ENCODE measurements at regions not wholly inside any gene's neighbourhood (a gene's known extent, or its start where the extent isn't known, plus 50 kb on each side); places are given as distances from the start of the nearest gene placed in this dataset.

DNA sequence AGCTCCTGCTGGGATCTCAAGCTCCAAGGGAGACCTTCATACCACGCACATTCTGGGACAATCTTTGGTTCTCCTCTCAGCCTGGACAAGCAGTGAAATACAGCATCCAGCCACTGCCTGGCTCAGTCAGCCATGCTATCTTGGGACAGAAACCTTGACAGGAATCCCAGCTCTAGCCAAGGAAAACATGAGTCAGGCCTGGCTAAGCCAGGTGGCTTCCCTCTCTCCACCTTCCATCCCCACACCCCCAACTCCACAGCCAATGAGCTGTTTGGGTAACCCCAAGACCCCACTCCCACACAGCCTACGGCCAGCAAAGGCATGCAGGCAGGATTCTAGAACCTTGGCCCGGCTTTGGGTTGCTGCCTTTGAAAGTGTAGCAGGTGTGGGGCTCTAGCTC is 64.9 kb downstream of the MCFD2 start:
- no peak for DNase-seq (ENCODE audit: low spot score)
- ATAC-seq = no peak

DNA sequence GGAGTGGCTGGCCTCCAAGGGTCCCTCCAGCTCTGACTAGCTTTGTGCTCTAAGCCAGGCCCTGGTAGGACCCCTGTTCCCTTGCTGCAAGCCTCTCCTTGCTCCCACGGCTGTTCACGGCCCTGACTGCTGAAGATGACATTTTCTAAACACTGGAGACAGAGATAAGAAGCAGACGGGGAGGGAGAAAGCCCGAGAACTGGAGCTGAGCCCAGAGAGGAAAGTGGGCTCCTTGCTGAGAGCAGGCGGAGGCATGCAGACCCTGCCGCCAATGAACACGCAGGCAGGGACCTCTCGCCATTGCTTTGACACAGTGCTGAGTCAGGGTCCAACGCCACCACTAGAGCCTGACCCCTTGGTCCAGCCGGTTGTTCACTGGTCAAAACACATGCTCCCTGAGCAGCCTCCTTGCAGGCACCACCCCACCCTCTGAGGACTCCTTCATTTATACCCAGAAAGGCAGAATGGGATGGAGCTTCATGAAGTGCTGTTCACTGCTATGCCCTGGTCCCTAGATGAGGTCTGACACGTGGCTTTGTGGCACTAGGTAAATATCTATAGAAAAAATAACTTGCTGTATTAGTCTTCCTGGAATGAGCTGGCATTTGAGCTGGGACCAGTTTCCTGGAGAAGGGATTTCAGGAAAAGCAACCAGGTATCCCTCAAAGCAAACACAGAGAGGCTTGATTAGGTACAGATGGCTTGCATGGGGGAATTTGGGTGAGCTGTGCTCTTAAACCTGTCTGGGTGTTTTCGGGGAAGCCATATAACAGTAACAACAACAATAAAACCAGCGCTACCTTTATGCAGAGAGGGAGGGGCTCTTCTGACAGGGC is 65.7 kb downstream of the MCFD2 start:
- no peak for ATAC-seq
- DNase-seq (ENCODE audit: low spot score) = no peak

DNA sequence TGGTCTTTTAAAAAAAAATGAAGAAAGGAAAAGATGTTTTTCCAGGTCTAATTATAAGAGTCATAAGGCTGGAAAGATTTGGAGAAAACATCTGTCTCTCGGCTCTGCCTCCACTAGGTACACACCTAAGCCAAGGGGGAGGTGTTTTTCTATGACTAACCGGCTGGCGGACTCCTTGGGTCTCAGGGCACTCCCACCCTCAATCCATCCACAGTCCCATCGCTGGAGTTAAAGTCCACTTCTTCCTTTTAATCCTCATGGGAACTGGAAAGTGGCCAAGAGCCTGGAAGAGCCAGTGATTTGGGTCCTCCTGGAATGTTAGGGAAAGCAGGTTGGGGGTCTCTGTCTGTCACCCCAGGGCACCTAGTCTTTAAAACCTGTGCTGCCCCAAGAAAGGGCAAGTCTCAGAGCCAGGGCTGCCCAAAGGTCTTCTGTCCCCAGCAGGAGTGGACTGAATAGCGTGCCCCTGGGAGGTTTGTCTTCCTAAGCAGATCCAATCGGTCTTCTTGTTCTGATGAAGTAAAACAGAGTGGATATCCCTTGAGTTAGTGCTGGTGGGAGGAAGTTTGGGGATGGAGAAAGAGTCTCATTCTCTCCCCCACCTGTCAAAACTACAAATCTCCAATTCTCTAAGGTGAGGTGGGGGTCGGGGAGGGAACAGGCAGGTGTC is 66.4 kb downstream of the MCFD2 start:
- DNase-seq (ENCODE audit: low spot score) (no peak), ATAC-seq (no peak)

DNA sequence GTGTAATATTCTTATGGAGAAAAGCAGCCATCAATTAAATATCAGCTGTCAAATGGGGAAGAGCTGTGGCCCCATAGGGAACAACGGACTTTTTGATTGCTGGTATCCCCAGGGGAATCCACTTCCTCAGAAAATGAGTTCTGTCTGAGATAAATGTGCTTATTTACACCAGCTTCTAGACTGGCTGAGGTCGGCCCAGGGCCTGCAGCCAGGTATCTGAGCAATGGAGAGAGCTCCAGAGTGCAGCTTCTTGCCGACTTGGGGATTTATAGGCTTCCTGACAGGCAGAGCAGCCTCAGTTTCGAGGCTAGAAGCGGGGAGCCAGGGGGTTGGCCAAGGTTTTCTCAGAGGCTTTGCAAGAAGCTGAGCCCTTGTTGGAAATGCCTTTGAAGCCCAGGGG is 67.2 kb downstream of the MCFD2 start:
- no peak for DNase-seq (ENCODE audit: low spot score)
- ATAC-seq = no peak

DNA sequence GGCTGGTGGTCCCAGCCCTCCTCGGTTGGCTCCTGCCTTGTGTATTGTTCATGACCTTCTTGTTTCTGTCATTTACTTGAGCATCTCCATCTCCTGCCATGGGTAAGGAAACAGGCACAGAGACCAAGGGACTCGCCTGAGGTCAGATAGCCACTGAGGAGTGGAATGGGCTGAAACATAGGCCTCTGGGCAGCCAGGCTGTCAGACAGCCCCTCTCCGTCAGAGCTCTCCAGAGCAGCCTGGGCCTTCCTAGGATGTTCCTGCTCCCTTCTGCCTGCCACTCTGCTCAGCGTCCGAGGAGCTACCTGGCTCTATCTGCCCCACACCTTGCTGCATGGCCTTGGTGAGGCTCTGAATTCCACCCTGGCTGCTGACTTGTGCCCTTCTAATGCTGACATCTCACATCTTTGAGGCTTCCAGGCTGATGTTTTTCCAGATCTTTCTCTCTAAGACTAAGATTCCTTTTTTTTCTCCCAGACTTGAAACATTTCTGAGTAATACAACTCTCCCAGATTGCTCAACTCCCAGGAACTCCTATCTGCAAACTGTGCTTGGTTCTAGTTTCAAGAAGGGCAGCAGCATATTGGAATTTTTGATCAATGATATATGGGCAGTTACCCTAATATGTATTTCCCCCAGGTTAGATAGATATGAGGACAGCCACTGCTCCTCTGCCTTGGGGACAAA is 67.7 kb downstream of the MCFD2 start:
- ATAC-seq = peak; percentile 2
- no peak for DNase-seq (ENCODE audit: low spot score)

DNA sequence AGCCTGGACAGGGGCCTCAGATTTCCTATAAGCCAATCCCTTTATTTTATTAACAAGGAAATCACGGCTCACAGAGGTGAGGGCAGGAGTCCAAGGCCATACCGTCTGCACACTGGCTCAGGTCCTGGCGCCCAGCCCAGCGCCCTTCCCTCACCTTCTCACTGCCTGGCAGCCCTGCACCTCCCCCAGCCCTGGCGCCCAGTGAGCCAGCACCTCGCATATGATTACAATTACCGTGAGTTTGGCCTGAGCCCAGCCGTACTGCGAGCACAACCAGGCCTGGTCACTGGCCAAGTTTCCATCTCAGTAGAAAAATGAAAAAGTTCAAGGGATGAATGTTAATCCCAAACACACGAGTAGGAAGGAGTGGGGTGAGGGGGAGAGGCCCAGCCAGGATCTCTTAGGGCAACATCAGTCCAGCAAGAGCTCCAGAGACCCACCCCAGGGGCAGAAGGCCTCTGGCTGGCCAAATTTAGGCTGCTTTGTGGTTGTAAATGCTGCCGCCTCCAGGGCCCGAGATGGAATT is 68.4 kb downstream of the MCFD2 start:
- DNase-seq (ENCODE audit: low spot score) (peak; percentile 95), ATAC-seq (peak; percentile 87)

DNA sequence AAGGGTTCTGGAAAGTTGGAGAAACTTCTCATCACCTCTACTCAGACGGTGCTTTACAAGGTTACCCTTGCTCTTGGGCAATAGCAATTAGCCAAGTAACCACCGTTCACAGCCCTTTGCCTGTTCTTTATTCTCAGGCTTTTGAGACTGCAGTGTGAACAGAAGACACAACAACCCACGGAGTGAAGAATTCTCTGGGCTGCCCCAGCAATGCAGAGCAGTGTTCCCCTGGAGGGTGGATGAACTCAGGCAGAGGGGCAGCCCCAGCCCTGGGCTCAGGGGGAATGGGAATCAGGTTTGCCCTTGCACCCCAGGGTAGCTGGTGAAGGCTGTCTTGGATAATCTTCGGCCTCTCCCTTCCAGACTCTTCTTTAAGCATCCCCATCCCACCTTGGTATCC is 69.1 kb downstream of the MCFD2 start:
- peak; percentile 6 for ATAC-seq
- no peak for DNase-seq (ENCODE audit: low spot score)

DNA sequence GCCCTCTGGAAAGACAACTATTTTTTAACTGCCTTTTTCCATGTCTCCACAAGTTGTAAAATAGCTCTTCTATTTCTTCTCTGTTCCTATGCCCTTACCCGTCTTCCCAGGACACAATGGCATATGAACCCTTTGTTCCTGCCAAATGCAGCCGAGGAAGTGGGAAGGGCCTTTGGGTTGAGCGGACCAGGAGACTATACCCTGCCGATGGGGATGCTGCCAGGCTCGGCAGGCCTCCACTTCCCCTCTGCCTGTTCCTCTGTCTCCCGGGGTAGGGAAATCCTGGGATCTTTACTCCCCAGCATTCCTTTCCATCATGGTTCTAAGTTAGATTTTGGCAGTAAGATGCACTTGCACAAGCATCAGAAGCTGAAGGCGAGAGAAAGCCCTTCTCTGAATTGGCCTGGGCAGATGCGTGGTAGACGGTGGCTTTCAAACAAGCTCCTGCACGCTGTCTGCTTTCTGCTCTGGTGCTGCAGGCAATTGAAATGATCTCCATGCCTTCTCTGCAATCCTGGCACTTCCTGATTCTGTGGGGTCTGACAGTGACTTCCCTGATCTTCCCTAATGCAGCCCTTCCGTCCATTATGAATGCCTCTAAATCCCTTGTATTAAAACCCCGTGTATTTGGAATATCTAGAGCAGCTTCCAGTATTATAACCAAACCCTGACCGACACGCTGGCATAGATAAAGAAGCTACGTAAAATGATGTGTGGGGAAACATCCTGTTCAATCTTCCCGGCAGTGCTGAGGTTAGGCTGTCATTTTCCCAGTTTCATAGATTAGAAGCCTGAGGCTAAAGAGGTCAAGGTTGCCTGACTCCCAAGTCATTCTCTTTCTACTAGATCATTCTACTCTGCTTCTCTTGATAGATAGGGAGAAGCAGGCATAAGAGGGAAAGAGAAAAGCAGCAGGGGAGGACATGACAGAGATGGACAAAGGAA is 69.8 kb downstream of the MCFD2 start:
- DNase-seq (ENCODE audit: low spot score) (no peak), ATAC-seq (no peak)

DNA sequence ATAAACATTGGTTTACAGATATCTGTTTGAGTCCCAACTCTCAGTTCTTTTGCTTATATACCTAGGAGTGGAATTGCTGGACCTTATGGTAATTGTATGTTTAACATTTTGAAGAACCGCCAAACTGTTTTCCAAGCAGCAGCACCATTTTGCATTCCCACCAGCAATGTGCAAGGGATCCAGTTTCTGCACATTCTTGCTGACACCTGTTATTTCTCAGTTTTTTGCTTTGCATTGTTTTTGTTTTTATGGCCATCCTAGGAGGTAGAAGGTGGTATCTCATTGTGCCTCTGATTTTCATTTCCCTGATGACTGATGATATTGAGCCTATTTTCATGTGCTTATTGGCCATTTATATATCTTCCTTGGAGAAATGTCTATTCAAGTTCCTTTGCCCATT is 71.2 kb downstream of the MCFD2 start:
- no peak for ATAC-seq

DNA sequence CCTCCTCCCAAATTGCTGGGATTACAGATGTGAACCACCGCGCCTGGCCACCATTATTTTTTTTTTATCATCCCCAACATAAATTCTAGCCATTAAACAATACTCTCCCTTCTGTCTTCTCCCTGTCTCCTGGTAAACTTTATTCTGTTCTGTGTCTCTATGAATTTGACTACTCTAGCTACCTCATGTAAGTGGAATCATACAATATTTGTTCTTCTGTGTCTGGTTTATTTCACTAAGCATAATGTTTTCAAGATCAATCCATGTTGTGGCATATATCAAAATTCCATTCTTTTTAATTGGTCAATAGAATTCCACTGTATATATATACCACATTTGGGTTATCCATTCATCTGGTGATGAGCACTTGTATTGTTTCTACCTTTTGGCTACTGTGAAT is 71.6 kb downstream of the MCFD2 start:
- ATAC-seq = no peak
- no peak for DNase-seq (ENCODE audit: low spot score)

More for the DNA sequence above, 71.2 kb downstream of the MCFD2 start:
- DNase-seq (ENCODE audit: low spot score) = no peak

DNA sequence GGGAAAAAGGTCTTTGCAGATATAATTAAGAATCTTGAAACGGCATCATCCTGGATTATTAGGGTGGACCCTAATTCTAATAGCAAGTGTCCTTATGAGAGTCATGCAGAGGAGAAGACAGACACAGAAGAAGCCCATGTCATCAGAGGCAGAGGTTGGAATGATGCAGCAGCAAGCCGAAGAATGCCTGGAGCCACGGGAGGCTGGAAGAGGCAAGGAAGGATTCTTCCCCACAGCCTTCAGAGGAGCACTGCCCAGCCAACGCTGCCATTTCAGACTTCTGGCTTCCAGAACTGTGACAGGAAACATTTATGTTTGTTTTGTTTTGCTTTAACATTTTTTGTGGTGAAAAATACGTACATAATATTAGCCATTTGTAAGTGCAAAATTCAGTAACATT is 72.3 kb downstream of the MCFD2 start:
- ATAC-seq (no peak), DNase-seq (ENCODE audit: low spot score) (no peak)

DNA sequence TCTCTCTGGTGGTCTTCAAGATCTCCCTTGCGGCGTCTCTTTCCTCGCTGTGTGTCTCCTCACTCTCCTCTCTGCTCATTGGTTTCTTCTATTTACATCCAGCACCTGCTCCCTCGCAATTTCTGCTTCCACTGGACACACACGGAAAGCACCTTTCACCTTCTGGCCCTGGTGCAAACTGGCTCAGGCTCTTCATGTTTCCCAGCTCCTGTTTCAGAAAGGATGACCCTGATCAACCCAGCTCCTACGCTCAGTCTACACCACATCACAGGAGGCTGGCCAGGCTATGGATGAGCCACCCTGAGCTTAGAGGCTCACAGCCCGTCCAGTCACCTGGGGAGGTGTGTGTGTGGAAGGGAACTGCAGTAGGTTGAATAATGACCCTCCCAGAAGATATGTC is 72.7 kb downstream of the MCFD2 start:
- ATAC-seq = peak; percentile 50
- DNase-seq (ENCODE audit: low spot score) = no peak

DNA sequence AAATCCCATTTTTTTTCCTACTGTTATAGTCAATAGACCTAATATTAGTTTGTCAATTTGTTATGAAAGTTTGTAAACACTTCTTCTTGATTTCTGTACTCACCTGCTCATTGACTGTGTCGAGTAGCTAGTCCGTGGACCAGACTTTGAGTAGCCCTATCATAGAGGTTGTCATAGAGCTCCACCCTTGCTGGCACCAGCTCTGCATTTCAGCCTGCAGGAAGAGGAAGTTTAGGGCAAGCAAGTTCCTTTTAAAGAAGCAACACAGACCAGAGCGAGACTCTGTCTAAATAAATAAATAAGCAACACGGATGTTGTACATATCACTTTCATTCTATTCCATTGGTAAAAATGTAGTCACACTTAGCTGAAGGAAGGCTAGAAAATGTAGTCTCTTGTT is 74.0 kb downstream of the MCFD2 start:
- peak; percentile 33 for ATAC-seq

DNA sequence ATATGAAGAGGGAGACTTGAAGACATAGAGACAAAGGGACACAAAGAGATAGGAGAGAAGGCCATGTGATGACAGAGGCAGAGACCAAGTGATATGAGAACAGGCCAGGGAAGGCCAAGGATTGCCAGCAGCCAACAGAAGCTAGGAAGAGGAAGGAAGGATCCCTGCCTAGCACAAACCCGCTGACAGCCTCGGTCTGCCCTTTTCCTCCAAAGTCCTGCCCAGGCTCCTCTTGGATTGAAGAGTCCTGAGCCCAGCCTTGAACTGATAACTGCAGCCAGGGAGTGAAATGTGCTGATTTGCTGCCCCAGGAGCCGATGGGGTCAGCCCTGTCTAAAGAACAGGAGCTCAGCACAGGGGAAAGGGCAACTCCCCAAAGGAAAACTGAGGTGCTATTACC is 76.6 kb downstream of the MCFD2 start:
- no peak for DNase-seq (ENCODE audit: low spot score)
- ATAC-seq = no peak

More for the DNA sequence above, 74.0 kb downstream of the MCFD2 start:
- DNase-seq (ENCODE audit: low spot score) = no peak

DNA sequence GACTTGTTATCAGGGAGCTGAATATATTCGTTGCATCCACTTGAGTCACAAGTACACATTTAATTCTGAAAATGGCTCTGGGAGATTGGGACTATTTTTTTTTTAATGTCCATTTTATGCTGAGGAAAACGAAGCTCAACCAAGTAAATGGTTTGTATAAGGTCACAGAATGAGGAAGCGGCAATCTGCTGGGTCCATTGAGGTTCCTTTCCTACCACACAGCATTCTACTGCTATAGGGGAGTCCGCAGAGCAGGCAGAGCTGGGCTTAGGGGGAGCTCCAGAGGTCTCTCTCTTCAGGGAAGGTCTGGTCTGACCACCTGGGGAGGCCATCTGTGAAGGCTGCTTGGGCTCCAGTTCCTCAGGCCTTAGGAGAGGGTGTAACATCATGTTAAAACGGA is 77.9 kb downstream of the MCFD2 start:
- ATAC-seq (no peak), DNase-seq (ENCODE audit: low spot score) (no peak)

DNA sequence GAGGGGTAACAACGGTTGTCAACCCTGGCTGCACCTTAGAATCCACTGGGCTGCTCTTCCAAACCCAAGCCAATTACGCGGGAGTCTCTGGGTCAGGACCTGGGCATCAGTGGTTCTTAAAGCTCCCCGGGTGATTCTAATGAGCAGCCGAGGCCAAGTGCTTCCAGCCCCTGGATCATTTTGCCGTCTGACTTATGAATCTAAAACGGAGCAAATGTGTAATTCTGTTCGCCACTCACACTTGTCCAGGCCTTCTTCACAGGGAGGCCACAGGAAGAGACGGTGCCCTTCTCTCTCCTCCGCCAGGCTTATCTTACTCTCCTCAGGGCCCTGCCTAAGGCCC is 78.5 kb downstream of the MCFD2 start:
- no peak for DNase-seq (ENCODE audit: low spot score)
- ATAC-seq = no peak

DNA sequence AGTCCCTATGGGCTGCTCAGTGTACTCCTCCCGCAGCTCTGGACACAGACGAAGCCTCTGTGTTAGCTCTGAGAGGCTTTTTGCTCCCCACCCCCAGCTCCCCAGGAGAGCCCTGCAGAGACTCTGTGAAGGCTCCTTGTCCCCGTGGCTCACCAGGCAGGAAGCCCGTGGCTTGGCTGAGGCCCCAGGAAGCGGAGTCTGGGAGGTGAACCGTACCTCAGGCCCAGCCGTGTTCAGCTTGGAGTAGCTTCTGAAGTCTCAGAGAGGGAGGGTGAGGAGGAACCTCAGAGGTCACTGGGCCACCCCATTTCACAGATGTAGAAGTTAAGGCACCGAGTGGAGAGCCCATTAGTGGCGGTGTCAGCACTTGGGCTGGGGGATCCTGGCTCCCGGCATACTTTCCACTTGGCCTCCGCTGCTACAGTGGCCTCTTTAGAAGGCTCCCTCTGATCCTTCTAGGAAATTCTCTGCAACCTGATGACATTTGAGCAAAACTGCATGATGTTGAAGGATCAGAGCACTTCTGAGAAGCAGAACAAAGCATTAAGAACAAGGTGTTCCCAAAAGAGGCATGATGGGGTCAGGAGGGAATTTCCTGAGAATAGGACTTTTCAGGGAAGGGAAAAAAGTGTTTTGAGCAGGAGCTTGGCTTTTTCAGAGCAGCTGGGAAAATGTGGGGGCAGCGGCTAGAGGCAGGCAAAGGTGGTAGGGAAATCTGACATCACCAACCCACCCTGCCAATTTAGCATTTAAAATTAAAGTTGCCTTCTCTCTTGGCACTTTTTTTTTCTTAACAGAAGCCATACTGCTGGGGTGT is 79.1 kb downstream of the MCFD2 start:
- ATAC-seq = no peak
- no peak for DNase-seq (ENCODE audit: low spot score)

DNA sequence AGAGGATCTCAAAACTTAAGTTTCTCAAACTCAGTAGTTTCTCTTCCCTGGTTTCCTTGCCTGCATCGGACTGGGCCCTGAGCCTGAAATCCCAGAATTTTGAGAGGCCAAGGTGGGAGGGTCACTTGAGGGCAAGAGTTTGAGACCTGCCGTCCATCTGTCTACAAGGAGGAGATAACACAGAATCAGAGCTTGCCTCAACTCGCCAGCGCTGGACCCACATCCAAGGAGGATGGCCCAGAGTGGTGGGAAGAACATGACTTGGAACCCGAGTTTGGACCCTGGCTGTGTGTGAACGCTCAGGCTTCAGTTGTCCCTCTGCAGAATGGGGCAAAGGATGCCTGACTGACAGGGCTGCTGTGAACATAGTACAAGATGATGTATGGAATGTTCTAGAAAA is 80.1 kb downstream of the MCFD2 start:
- DNase-seq (ENCODE audit: low spot score) = no peak
- no peak for ATAC-seq

DNA sequence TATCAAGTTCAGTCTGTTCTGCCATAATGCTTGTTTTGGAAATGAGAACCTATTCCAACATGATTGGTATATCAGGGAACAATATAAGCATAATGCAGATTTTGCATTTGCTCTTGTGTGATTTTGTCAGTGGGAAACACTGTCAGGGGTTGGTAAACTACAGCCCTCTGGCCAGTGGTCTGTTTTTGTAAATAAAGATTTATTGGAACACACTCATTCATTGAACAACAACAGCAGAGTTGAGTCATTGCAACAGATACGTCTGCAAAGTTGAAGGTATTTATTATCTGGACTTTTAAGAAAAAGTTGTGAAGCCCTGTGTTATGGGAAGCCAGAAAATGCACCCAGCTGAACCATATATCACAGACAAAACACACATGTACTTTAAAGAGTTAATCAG is 83.1 kb downstream of the MCFD2 start:
- no peak for DNase-seq (ENCODE audit: low spot score)
- no peak for ATAC-seq

DNA sequence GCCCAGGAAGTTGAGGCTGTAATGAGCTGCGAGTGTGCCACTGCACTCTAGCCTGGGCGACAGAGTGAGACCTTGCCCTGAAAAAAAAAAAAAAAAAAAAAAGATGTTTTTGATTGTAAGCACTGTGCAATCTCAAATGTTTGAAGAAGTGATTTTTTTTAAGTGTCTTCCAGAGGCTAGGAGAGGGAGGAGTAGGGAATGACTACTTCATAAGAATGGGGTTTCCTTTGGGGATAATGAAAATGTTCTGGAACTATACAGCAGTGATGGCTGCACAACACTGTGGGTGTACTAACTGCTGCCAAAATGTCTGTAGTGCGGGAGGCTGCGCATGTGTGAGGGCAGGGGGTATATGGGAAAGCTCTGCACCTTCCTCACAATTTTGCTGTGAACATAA is 83.7 kb downstream of the MCFD2 start:
- ATAC-seq = no peak
- DNase-seq (ENCODE audit: low spot score) = no peak

Measured in left lobe of liver (tissue), 2 donors.